ENCODE measurements at regions not wholly inside any gene's neighbourhood (a gene's known extent, or its start where the extent isn't known, plus 50 kb on each side); places are given as distances from the start of the nearest gene placed in this dataset.

DNA sequence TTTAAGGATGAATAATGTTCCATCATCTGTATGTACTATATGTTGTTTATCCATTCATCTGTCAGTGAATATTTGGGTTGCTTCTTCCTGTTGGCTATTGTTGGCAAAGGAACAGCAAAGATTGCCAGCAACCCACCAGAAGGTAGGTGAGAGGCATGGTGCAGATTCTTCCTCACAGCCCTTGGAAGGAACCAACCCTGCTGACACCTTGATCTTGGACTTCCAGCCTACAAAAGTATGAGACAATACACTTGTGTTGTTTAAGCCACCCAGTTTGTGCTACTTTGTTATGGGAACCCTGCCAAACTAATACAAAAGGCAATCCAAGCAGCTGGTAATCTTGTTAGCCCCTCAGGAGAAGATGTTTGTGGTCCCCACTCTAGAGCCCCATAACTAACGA is 122.0 kb downstream of the CARTPT start:
- no peaks in the 10 kb centered on the region for H3K36me3 ChIP-seq (replicated peaks in 1 of 2; ENCODE audit: control insufficient read depth in 1 of 2, insufficient read depth in 2 of 2, low read length in 2 of 2)
- in situ Hi-C loops (cut with HindIII; ENCODE audit: extremely low pct_ligation_motif_present, low pct_unique_long_range_greater_than_20kb) (no loop called here), intact Hi-C loops (cut with micrococcal nuclease; ENCODE audit: unreplicated experiment) (no loop called here)
- DNase-seq (ENCODE audit: low spot score) (no peak), FAIRE-seq (no peak), ATAC-seq (no peak)
- H3K4me3 ChIP-seq (replicated peaks in 1 of 3; ENCODE audit: insufficient read depth in 1 of 3, low read depth in 2 of 3, low read length in 3 of 3), result no peak overlapping the region
- ChIA-PET CTCF (ENCODE audit: low intra/inter-chr PET ratio, low total read pairs) (no interaction called here), POLR2A (no interaction called here)
- no peaks in the 10 kb centered on the region for H4K20me1 ChIP-seq (ENCODE audit: insufficient read depth, low read length)
- no peak overlapping the region for H3K27ac ChIP-seq (ENCODE audit: extremely low read length, insufficient read depth, low read length)
- H3K27me3 ChIP-seq (ENCODE audit: control insufficient read depth in 1 of 2, insufficient read depth in 2 of 2, low read length in 2 of 2), result no peaks in the 10 kb centered on the region; a peak in 1 of 5 replicates
- no peaks in the 10 kb centered on the region for H3K4me1 ChIP-seq (ENCODE audit: insufficient read depth, low read length)
- H3K79me2 ChIP-seq (ENCODE audit: insufficient read depth, low read length), result no peaks in the 10 kb centered on the region
- no peak overlapping the region for H2AFZ ChIP-seq (ENCODE audit: low read length)
- no peak overlapping the region for H3K4me2 ChIP-seq (ENCODE audit: low read depth, low read length)
- WGBS (ENCODE audit: low lambda C conversion rate), result 6% methylated on average over 1 of the region's 1 CpG
- H3K9ac ChIP-seq (ENCODE audit: insufficient read depth, low read depth, low read length), result no peak overlapping the region
- BruUV-seq (replicated peaks), result no TSS peak
- no peaks in the 10 kb centered on the region for H3K9me3 ChIP-seq (ENCODE audit: low read length)
- TF ChIP-seq ZNF205 (CRISPR knock-in tag; IDR thresholded peaks at IDR 0.05) (no peak), GATAD2A (CRISPR knock-in tag; IDR thresholded peaks at IDR 0.05) (no peak), ZNF709 (CRISPR knock-in tag; IDR thresholded peaks at IDR 0.05) (no peak), SP1 (IDR thresholded peaks at IDR 0.05) (no peak), SP1 (CRISPR knock-in tag; IDR thresholded peaks at IDR 0.05) (no peak), THAP8 (CRISPR knock-in tag; IDR thresholded peaks at IDR 0.05; ENCODE audit: borderline replicate concordance) (no peak), MZF1 (CRISPR knock-in tag; IDR thresholded peaks at IDR 0.05; ENCODE audit: borderline replicate concordance) (no peak), ZNF781 (CRISPR knock-in tag; IDR thresholded peaks at IDR 0.05; ENCODE audit: borderline replicate concordance, not compliant biosample characterization) (no peak), NFIB (CRISPR knock-in tag; IDR thresholded peaks at IDR 0.05; ENCODE audit: borderline replicate concordance) (no peak), ZNF253 (CRISPR knock-in tag; IDR thresholded peaks at IDR 0.05; ENCODE audit: borderline replicate concordance) (no peak), ZNF503 (CRISPR knock-in tag; IDR thresholded peaks at IDR 0.05) (no peak), ARHGAP35 (CRISPR knock-in tag; IDR thresholded peaks at IDR 0.05; ENCODE audit: borderline replicate concordance) (no peak), ZNF282 (IDR thresholded peaks at IDR 0.05; ENCODE audit: partially characterized antibody) (no peak), PPARG (CRISPR knock-in tag; conservative IDR thresholded peaks at IDR 0.05) (no peak), ZNF891 (CRISPR knock-in tag; IDR thresholded peaks at IDR 0.05) (no peak), ZKSCAN1 (IDR thresholded peaks at IDR 0.05; ENCODE audit: low read length) (no peak), ATF5 (CRISPR knock-in tag; IDR thresholded peaks at IDR 0.05; ENCODE audit: low read depth) (no peak), ZNF142 (CRISPR knock-in tag; IDR thresholded peaks at IDR 0.05) (no peak), RAD51 (IDR thresholded peaks at IDR 0.05; ENCODE audit: borderline replicate concordance) (no peak)
